NCI-H1105 treated with DMSO at 0.1 percent for 48 hours (cell line): ENCODE measurements at regions not wholly inside any gene's neighbourhood (a gene's known extent, or its start where the extent isn't known, plus 50 kb on each side); places are given as distances from the start of the nearest gene placed in this dataset.
"Not testable (repeated sequence)": the region's sequence is repeated elsewhere in the genome, so short reads cannot be mapped to it uniquely, and the experiment has no call there.

Source experiments
- DNase-seq: peaks from one replicate; lab custom pipeline; 2025; lab: John Stamatoyannopoulos, UW

DNA sequence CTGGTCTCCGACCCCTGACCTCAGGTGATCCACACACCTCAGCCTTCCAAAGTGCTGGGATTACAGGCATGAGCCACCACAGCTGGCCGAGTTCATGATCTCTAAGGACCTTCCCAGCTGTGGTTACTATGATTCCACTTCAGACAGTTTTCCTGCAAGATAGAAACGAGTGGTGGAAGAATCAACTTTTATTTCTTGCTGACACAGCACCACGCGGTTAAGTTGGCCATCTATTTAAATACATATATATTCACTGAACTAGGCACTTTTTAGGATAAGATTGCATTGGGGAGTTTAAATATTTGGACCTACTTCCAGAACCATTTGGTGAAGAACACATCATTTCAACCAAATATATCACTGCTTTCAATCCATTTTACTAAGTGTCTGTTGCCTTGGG, 213.4 kb downstream of the TBX5 start:
- no peak for DNase-seq

DNA sequence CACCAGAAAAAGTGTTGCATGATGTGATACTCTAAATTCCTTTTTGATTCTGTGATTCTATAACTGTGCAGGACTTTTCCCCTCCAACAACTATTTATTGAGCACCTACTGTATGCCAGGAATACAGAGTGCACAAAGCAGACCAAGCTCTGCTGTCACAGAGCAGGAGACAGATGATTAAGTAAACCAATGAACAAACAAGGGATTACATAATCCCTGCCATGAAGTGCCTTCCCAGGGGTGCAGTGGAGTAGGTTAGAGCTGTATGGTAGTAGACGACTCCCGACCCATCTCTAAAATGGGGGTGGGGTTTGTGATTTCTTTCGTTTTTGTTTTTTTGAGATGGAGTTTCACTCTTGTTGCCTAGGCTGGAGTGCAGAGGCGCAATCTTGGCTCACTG, 213.9 kb downstream of the TBX5 start:
- DNase-seq = no peak

DNA sequence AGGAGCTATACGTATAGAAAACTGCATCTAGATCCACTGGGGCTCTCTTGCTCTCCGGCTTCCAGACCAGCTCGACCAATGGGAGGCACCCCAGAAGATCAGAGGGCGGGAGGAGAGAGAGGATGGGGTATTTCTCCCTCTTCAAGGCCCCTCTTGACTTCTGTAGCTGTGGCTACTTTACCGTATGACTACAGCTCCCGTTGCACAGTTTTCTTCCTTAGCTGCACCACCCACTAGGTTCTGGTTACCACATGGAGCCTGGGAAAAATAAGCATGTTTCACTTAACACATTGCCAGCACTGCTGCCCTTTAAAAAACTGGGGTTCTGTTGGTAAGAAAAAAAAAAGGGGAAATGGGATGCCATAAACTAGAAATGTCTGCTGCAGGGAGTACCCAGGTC, 214.4 kb downstream of the TBX5 start:
- no peak for DNase-seq

DNA sequence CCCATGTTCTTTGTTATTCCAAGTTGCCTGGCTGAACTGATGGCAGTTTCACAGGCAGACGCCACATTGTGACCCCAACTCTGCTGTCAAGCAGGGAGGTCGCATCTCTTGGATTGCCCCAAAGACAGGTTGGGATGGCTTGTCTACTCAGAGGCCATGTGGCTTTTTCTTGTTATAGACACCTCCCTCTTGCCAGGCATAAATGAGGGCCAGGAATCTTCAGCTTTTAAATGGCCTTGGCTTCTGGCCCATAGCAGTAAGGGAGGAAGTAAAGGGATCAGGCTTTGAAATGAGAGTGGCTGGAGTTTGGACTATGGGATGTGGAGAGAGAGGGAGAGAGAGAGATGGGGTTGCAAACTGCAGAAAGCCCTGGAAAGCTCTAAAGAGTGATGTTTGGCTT, 215.0 kb downstream of the TBX5 start:
- no peak for DNase-seq

DNA sequence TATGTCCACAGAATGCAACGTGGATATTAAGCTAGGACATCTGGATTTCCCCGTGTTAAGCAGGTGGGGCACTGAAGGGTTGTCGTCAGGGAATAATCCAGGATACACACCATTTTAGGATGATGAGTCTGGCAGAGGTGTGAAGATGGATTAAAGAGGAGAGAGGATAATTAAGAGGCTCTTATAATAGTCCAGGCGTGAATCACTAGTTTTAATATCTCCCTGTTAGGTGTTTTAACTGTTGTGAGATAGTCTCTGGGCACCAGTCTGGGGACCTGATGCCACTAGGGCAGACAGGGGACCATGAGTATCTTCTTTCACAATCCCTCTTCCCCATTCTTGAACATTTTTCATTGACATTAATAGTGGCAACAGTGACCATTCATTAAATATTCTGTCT, 216.7 kb downstream of the TBX5 start:
- no peak for DNase-seq

DNA sequence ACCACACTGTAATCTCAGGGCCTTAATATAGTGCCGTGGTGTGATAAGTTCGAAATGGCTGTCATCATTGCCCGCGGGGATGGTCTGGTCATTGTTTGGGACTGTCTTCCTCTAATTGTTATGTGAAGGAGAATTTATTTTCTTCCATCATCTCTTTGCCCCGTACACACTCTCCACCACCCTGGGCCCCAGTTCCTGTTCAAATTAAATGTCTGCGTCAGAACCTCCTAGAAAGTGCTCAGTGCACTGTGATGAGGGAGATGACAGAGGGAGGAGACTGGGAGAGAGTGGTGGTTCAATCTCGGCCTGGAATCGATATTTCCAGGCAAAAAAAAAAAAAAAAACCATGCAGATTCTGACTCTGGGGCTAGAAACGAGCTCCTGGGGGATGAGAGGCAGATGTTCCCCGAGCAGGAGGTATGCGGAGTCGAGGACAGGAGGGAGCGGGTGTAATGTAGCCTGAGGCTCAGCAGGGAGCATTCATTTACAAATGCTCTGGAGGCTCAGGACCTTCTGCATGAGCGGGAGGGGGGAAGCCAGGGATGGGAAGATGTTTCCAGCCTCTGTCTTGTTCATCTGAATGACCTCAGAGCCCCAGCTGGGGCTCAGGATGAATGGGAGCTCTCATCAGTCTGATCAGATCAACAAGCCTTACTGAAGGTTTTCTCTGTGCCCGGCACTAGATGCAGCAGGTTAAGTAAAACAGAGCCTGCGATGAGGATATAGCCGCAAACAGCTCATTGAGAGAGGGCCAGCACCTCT, 219.5 kb downstream of the TBX5 start:
- no peak for DNase-seq

DNA sequence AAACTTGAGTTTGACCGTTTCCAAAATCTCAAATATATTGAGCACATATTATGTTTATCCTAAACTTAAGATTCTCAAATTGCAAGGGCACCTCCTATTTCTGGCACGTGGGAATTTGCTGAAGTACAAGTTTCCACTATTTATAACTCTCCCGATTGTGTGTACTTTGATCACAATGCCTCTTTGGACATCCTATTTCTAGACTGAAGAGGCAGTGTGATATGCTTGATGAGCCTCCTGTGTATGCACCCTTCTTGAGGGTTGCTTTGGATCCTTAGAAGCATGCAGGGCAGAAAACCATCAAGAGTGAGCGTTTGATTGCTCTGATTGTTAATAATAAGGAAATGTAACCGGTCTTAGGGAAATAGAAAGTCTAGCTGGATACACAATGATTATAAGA, 218.9 kb upstream of the RBM19 start:
- DNase-seq = no peak

DNA sequence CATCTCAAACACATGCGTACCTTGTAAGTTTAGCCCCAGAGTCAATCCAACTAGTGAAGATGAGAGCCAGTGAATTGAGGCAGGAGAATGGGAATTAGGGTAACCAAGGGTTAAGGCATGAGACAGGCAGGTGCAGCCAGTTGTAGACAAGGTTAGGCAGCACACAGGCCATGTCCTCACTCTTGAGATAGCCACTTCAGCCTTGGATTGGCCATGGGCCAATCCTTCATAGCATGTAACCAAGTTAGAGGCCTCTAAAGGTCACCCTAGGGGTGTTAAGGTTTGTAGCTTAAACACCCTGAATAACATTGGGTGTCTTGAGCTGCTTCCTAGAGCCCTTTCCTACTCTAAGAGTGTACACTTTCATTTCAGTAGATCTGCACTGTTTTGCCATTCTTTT, 208.2 kb upstream of the RBM19 start:
- DNase-seq = no peak

DNA sequence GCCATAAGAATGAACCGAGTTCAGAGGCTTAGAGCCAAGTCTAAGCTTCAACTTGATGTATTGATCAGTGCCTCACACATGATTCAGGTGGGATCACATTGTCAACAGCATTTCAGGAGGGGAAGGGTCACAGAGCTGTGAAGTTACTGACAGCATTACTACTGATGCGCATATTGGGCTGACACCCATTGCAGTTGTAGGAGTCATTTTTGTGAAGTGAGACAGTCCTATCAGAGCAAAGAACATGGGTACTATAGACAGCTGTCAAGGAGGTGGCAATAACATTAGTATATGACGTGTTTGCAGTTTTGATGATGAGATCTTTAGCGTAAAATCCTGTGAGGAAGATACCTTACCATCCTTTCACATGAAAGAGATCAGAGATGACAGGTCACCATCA, 206.0 kb upstream of the RBM19 start:
- DNase-seq = no peak

DNA sequence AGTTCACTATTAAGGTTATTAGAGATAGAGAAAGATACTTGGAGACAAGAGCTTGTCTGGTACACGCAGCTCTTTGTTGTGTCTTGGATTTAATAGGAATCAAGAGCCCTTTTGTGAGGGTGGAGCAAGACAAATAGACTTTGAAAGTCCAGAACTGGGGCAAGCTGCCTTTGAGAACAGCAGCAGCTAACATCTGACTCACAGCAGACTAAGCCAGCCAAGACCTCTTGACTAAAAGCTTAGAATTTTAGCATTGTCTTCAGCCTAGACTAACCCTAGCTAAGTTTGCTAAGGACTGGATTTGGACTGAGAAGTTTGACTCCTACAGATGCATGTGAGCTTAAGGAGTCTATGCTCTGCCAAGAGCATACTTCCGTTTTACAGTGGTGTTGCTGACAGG, 201.9 kb upstream of the RBM19 start:
- no peak for DNase-seq

DNA sequence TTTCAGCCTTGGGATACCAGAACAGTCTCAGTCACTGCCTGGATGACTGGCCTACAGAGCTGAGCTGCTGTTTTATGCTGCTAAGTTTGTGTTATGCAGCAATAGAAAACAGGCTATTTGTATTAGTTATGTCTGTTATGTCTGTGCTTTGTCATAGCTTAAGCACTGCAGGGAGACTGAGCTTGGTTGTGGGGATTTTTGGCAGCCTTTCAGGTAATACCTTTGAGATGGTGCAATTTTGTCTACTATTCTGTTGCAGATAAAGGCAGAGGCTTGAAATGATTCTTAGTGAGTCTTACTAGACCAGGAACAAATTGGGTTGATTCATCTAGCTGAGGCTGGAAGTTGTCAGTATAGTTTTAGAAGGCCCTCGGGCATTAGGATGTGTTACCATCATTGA, 201.3 kb upstream of the RBM19 start:
- no peak for DNase-seq

DNA sequence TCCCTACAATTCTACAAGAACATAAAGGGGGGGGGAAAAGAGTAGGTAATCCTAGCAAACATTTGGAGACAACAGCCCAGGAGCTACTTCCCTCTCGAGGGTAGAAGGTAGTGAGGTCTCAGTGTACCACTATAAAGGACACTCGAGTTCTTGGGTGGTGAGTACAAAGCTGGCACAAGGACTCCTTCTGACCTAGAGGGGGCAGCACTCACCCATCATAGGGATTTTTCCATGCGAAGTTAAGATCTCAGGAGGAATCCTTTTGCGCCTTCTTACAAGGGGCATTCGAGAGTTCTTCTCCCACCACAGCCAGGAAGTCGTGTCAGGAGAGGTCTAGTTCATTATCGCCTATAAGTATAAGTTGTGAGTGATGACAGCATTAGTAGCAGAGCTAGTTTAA, 200.2 kb upstream of the RBM19 start:
- DNase-seq = peak; percentile 41

DNA sequence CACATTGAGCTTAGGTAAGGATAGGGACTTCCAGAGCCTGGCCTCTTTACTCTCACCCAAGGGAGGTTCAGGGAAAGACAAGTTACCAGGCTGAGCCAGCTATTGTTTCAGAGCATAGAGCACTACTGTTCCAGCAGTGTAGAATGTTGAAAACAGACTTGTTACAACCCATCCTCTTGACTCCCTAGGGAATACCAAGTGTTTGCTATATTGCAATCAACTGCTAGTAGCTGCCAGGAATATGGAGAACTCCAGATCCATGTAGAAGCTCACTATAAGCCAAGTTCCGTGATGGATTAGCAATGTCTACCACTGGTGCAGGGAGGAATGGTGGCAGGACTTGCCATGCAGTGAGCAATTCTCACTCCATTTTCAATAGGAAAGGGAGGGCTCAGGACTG, 199.8 kb upstream of the RBM19 start:
- DNase-seq = peak; percentile 35

DNA sequence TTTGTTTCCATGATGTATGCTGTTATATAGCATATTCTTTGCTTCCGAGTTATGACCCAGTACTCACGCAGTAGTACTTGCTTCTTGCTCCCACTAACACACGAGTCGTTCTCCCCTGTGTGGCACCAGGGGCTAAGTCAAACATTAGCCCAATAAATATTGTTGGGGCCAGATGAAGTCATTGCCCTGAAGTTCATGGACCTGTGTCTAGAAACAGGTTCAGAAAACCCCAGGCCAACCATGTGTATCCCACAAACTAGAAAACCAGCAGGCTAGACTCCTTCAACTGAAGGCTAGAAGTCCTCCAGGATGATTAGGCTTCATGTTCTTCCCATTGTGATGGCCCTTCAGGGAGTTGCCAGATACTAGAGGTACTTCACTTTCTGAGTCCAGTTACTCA, 198.2 kb upstream of the RBM19 start:
- DNase-seq = no peak

DNA sequence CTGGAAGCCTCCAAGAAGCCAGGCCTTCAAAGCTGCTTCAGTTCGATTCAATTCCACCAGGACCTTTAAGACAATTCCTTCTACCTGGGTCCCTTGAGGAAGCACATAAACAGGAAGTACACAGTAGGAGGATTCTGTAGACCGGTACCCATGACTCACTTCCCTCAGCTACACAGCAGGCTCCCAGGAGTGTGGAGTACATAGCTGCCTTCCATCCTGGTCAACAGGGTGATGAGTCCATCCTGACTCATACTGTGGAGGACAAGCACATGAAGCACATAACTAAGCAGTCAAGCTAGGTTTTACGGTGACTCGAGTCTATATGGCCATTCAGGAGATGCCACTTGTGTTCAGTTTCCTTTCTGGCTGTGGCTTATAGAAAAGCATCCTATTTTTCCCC, 197.6 kb upstream of the RBM19 start:
- no peak for DNase-seq

DNA sequence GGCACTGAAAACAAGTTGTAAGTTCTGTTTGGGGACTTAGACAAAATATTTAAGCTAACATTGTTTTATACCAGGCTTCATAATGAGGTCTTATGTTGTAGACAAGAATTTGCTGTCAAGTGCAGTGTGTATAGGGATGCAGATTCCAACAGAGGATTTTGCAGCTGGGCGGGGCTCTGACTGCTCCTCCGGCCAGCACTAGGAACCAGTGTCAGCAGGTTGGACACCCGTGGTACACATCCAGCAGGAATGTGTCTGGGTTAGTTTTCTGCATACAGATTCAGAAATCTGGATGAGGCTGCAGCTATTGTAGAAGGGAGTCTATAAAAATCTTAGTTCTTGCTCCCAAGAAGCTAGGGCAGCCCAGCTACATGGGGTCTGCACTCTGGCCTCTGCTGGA, 194.3 kb upstream of the RBM19 start:
- no peak for DNase-seq

DNA sequence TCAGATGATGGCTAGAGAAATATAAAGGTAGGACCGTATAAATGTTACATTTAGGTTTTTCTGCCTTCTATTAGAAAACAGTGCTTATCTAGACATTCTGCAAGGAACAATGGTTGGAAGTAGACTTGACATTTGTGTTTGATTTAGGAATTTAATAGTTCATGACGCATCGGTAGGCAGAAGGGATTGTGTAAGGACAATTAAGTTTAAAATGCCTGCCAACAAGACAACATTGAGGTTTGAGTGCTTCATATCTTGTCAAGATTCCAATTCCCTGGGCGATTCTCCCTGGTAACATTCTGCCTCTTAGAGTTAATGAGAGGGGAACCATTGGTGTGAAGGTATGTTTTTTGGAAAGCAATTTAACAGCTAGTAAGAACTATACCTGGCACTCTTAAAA, 186.8 kb upstream of the RBM19 start:
- DNase-seq = no peak

DNA sequence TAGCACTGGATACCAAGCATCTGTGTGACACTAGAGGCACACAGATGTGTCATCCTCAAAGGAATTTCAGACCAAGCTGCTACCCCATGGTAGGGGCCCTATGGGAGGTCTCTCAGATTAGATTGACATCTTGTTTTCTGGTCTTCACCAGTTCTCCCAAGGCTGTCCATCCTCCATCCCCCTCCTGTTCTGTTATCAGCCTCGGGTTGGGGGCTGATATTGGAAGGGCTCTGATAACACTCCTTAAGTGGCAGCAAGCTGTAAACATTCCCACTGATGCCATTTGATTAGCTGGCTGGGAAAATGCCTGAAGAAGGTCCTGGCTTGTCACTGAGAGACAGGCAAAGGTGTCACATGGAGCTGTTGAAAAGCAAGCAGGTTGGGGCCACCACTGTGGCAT, 185.9 kb upstream of the RBM19 start:
- no peak for DNase-seq

DNA sequence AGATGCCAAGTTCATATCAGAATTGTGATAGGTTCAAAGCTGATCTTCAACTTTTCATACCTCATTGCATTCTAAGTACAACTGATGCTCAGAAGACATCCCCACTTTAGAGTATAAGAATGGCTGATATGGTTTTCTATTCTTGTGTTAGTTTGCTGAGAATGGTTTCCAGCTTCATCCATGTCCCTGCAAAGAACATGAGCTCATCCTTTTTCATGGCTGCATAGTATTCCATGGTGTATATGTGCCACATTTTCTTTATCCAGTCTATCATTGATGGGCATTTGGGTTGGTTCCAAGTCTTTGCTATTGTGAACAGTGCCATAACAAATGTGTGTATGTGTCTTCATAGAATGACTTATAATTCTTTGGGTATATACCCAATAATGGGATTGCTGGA, 184.5 kb upstream of the RBM19 start:
- not testable (repeated sequence) for DNase-seq

DNA sequence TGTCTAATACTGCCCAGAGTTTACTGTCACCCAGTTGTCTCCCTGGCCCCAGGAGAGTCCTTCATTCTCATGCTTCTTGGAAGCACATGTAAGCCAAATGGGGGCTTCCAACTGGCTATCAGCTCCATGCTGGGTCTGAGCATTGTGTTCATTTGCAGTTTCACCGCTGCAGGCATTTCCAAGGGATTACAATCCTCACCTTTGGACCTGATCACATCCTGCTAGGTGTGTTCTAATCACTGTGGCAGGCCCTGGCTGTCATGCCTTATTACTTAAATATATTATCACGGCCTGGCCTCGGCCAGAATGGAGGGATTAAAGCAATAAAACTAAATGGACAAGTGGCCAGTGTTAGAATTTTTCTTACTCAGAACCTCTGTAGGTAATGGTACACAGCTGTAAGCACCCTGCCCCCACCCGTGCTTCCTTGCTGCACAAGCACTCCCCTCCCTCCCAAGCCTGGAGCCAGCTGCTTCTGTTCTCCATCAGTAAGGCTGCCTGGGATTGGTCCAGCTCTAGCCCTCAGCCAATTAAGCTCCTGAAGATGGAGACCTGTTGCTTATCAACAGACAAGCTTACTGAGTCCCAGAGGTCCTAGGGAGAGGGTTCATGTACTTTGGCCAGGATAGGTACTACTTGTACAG, 175.9 kb upstream of the RBM19 start:
- DNase-seq = no peak

DNA sequence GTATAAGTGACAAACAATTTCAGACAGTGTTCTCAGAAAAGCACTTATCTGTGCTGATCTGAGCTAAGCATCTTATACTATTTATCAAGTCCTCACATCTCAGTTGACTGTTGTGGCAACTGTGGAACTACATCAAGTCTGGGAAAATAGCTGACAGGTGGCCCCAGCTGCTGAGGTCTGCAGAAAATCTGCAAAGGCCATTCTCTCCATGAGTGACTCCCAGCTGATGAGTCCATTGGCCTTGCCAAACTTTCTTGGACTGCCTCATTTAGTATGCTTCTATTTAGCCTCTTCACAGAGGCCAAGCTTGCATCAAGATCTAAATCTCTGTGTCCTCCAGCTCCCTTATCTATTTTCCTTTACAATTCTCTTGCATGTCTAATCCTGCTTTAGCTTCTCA, 174.5 kb upstream of the RBM19 start:
- DNase-seq = no peak

DNA sequence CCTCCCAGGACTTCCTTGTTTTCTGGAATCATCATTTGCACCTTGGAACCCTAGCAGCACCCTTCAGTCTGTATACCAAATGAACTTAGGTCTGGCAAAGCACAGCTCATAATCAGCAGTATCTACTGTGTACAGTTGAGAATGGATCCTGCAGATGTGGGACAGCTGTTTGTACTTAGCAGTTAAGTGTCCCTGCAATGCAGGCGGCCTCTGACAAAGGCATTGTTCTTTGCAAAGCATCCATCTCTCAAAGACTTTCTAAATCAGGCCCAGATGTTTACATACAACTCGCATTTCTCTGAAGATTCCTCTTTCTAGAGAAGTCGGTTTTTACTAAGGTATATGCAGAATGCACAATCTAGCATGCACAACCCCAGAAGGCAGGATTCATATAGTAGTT, 170.5 kb upstream of the RBM19 start:
- DNase-seq = no peak

DNA sequence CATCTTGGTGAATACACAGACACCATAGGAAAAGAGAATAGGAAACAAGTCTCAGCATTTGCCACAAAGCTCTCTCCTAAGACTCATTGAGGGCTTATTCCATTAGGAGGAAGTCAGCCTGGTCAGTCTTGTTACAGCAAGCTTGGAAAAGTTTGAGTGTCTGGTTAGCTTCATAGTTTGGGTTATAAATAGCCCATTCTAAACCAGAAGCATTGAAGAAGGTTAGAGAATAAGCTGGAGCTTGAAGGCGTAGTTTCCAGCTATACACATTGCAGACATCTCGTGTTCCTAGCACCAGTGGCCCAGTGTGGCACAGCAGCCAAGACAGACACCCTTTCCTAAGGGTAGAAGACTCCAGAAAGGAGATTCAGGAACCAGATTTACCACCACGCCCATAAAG, 168.8 kb upstream of the RBM19 start:
- DNase-seq = no peak

DNA sequence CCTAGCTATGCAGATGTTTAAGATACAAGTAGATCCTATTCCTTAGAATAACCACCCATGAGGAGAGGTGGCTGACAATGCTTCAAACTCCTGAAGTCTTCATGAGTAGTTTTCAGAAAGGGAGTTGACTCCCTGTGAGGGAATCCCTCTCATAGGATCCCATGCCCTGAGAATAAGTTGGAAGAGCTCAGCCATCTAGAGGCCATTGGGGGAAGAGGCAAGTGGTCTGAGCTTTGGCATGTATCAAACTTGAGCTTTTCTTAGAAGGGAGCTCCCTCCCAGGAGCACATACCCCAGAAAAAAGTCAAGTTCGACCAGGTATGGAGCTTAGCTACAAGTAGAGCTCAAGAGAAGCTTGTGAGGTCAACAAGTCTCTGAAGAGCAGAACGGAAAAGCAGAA, 165.7 kb upstream of the RBM19 start:
- no peak for DNase-seq
